IMR-90 (cell line): ENCODE measurements at regions not wholly inside any gene's neighbourhood (a gene's known extent, or its start where the extent isn't known, plus 50 kb on each side); places are given as distances from the start of the nearest gene placed in this dataset.

ENCODE experiments used
- ATAC-seq: fragments of 200-7000 bp; cut with Tn5 transposase; 2 replicates; pipeline ENCODE4 v1.9.1; 2020; ENCODE audit warnings: low read depth, mild to moderate bottlenecking, moderate library complexity
- BruUV-seq: library from RNA; stranded (reverse); fragments of 400-500 nt; replicated peaks from 2 replicates; lab custom pipeline; 2021; lab: Mats Ljungman, UMichigan
- CTCF ChIA-PET: fragments of 300-600 bp; formaldehyde crosslinking; extraction: SDS; loops from one replicate; lab custom pipeline; 2021; ENCODE audit warnings: antibody characterized with exemption; lab: Yijun Ruan, JAX
- POLR2A ChIA-PET: fragments of 300-600 bp; sonication (Branson Sonifier 250); formaldehyde crosslinking; loops from one replicate; lab custom pipeline; 2022; ENCODE audit warnings: antibody characterized with exemption; ENCODE audit not compliant: unreplicated experiment; lab: Charles Lee
- DNase-seq: peaks from one replicate; pipeline ENCODE4 v3.0.0; 2013
- H2AFZ ChIP-seq: replicated peaks from 2 replicates; pipeline ENCODE3; 2013; ENCODE audit warnings: low read length, mild to moderate bottlenecking; ENCODE audit not compliant: poor library complexity
- H2AK5ac ChIP-seq: 2 replicates; pipeline ENCODE4 v1.6.1; 2013; ENCODE audit warnings: low read depth, low read length, inconsistent platforms
- H2AK9ac ChIP-seq: replicated peaks from 2 replicates; pipeline ENCODE3; 2013; ENCODE audit warnings: mild to moderate bottlenecking, low read depth, low read length, moderate library complexity; ENCODE audit not compliant: poor library complexity
- H2BK120ac ChIP-seq: 2 replicates; pipeline ENCODE4 v1.6.1; 2013; ENCODE audit warnings: low read depth, low read length, inconsistent platforms
- H2BK15ac ChIP-seq: 3 replicates; pipeline ENCODE4 v1.6.1; 2013; ENCODE audit warnings: low read depth, low read length, inconsistent platforms
- H2BK20ac ChIP-seq: 2 replicates; pipeline ENCODE4 v1.6.1; 2013; ENCODE audit warnings: low read depth, mild to moderate bottlenecking, inconsistent platforms, low read length, moderate library complexity
- H2BK5ac ChIP-seq: 2 replicates; pipeline ENCODE4 v1.6.1; 2013; ENCODE audit warnings: mild to moderate bottlenecking, low read depth, low read length, inconsistent platforms; ENCODE audit not compliant: poor library complexity, severe bottlenecking
- H3K14ac ChIP-seq: replicated peaks from 2 replicates; pipeline ENCODE4 v1.6.1; 2013; ENCODE audit warnings: low read depth, low read length, inconsistent platforms
- H3K18ac ChIP-seq: 2 replicates; pipeline ENCODE4 v1.6.1; 2013; ENCODE audit warnings: low read depth, low read length, control low read depth
- H3K23ac ChIP-seq: 2 replicates; pipeline ENCODE4 v1.6.1; 2013; ENCODE audit warnings: low read depth, low read length, inconsistent platforms
- H3K27ac ChIP-seq: 2 replicates; pipeline ENCODE4 v1.5.1; 2013; ENCODE audit warnings: mild to moderate bottlenecking, control low read depth, low read length; ENCODE audit not compliant: insufficient read depth
- H3K27me3 ChIP-seq: 2 replicates; pipeline ENCODE4 v1.6.1; 2013; ENCODE audit warnings: low read length; ENCODE audit not compliant: control insufficient read depth, insufficient read depth
- H3K36me3 ChIP-seq: 2 replicates; pipeline ENCODE4 v1.6.1; 2013; ENCODE audit warnings: low read length, mixed read lengths; ENCODE audit not compliant: control insufficient read depth, insufficient read depth
- H3K4ac ChIP-seq: 2 replicates; pipeline ENCODE4 v1.6.1; 2013; ENCODE audit warnings: low read depth, low read length, inconsistent platforms
- H3K4me1 ChIP-seq: 2 replicates; pipeline ENCODE4 v1.6.1; 2013; ENCODE audit warnings: low read length, mixed read lengths; ENCODE audit not compliant: control insufficient read depth, insufficient read depth
- H3K4me2 ChIP-seq: 2 replicates; pipeline ENCODE4 v1.6.1; 2013; ENCODE audit warnings: low read depth, mild to moderate bottlenecking, control low read depth, low read length, moderate library complexity
- H3K4me3 ChIP-seq: 2 replicates; pipeline ENCODE4 v1.5.1; 2013; ENCODE audit warnings: low read depth, mild to moderate bottlenecking, control low read depth, low read length, moderate library complexity; ENCODE audit not compliant: insufficient read depth
- H3K56ac ChIP-seq: 2 replicates; pipeline ENCODE4 v1.6.1; 2013; ENCODE audit warnings: low read length, inconsistent platforms; ENCODE audit not compliant: insufficient read depth; ENCODE audit errors: extremely low read depth
- H3K79me1 ChIP-seq, 2 experiments: 2 replicates each; pipeline ENCODE4 v1.6.1; 2013; ENCODE audit warnings: low read length in 2 of 2, inconsistent platforms in 1 of 2, low read depth in 1 of 2
- H3K9ac ChIP-seq: 2 replicates; pipeline ENCODE4 v1.6.1; 2013; ENCODE audit warnings: low read depth, low read length, control low read depth
- H3K9me1 ChIP-seq: 2 replicates; pipeline ENCODE4 v1.6.1; 2013; ENCODE audit warnings: low read length, inconsistent platforms; ENCODE audit not compliant: insufficient read depth
- H3K9me3 ChIP-seq: 2 replicates; pipeline ENCODE4 v1.6.1; 2013; ENCODE audit warnings: low read length; ENCODE audit not compliant: control insufficient read depth, insufficient read depth
- H4K20me1 ChIP-seq: 2 replicates; pipeline ENCODE4 v1.6.1; 2013; ENCODE audit warnings: low read length, inconsistent platforms; ENCODE audit not compliant: insufficient read depth
- H4K5ac ChIP-seq: 2 replicates; pipeline ENCODE4 v1.6.1; 2013; ENCODE audit warnings: mild to moderate bottlenecking, low read depth, low read length, control low read depth
- H4K8ac ChIP-seq, 2 experiments: 2 replicates each; pipeline ENCODE4 v1.6.1; 2013; ENCODE audit warnings: low read depth in 2 of 2, low read length in 2 of 2, control low read depth in 1 of 2, inconsistent platforms in 1 of 2
- H4K91ac ChIP-seq: 2 replicates; pipeline ENCODE4 v1.6.1; 2013; ENCODE audit warnings: low read depth, low read length, inconsistent platforms; ENCODE audit not compliant: insufficient read depth
- BHLHE40 ChIP-seq: fragments of 150-350 bp; IDR thresholded peaks from 2 replicates; pipeline ENCODE4 v1.6.1; 2016; ENCODE audit warnings: mild to moderate bottlenecking, low read depth, low read length
- MAFK ChIP-seq: IDR thresholded peaks from 2 replicates; pipeline ENCODE4 v1.6.1; 2012; ENCODE audit warnings: low read depth, low read length, improper control_type of control experiment
- POLR2A ChIP-seq: IDR thresholded peaks from 2 replicates; pipeline ENCODE4 v1.6.1; 2012; ENCODE audit warnings: mild to moderate bottlenecking, low read depth, low read length
- RAD21 ChIP-seq: IDR thresholded peaks from 2 replicates; pipeline ENCODE4 v1.6.1; 2012; ENCODE audit warnings: low read length, improper control_type of control experiment
- RFX5 ChIP-seq: IDR thresholded peaks from 2 replicates; pipeline ENCODE4 v1.8.0; 2012; ENCODE audit warnings: low read depth, mild to moderate bottlenecking, low read length, moderate library complexity
- WGBS, 2 experiments: methylation state at CpG; one replicate each; pipeline versions ENCODE4 v1.1.5 to v1.1.7; 2013; ENCODE audit warnings: missing lambda C conversion rate in 2 of 2; ENCODE audit not compliant: insufficient read length in 1 of 2; ENCODE audit errors: extremely low coverage in 2 of 2; 5-methylcytosine and 5-hydroxymethylcytosine counted together
- dilution Hi-C: fragments of 300-500 bp; cut with HindIII; formaldehyde crosslinking; loops from one replicate; pipeline ENCODE4 v1.14.3; 2018; ENCODE audit warnings: low sequenced_read_pairs; ENCODE audit not compliant: unreplicated experiment
- in situ Hi-C: fragments of 300-500 bp; cut with MboI; formaldehyde crosslinking; loops from 3 replicates; pipeline ENCODE4 v1.14.3; 2019; ENCODE audit warnings: low sequenced_read_pairs, inconsistent platforms, mixed read lengths
- intact Hi-C: fragments of 100-400 bp; cut with micrococcal nuclease; formaldehyde crosslinking; loops from 2 replicates; pipeline ENCODE4 v1.10.0; 2022
- TF ChIP-seq, protein P1 (sequence below): fragments of 150-350 bp; IDR thresholded peaks from 2 replicates; pipeline ENCODE4 v1.6.1; 2016; ENCODE audit warnings: low read depth, mild to moderate bottlenecking, low read length, moderate library complexity, borderline replicate concordance

DNA sequence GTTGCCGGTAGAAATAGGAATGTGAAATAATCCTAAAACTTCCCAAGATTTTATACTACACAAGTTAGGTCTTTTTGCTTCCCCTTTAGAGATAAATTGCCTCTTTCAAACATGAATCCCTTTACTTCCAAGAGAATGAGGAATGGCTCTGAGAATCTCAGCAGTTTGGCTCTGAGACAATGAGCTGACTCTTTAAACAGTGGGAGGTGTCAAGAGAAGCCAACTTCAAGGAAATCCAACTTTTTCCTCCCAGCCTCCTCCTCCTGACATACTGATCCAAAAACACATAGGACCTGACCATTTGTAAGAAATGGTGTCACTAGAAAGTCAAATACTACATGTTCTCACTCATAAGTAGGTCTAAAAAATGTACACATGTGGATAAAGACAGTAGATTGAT, 154.2 kb downstream of the ALDH8A1 start:
- Histone ChIP-seq H3K4ac (no peak overlapping the region), H2BK20ac (no peak overlapping the region), H2AK9ac (no peak overlapping the region), H3K79me1 (no peaks in the 10 kb centered on the region), H3K4me1 (0 out of 2 replicates have a peak, but pooled peaks cover 3% of the 10 kb centered on the region), H3K27ac (no peak overlapping the region), H3K9ac (no peak overlapping the region), H3K36me3 (no peaks in the 10 kb centered on the region), H3K9me1 (no peaks in the 10 kb centered on the region), H2BK5ac (peak overlapping the region; percentile 60), H2AK5ac (no peak overlapping the region), H3K23ac (no peak overlapping the region), H2BK120ac (0 out of 2 replicates have a peak overlapping the region, but pooled peaks have one; percentile 2), H4K91ac (no peak overlapping the region), H3K4me2 (no peak overlapping the region), H3K18ac (no peak overlapping the region), H3K9me3 (peaks cover 5% of the 10 kb centered on the region; the same call in 1 of the 2 replicates), H2BK15ac (no peak overlapping the region; the same call in 2 of the 3 replicates), H3K14ac (no peak overlapping the region), H4K8ac (no peak overlapping the region), H3K56ac (no peak overlapping the region), H4K5ac (peak overlapping the region; percentile 14; the same call in 1 of the 2 replicates), H3K27me3 (no peaks in the 10 kb centered on the region), H2AFZ (no peak overlapping the region), H4K20me1 (no peaks in the 10 kb centered on the region), H3K4me3 (no peak overlapping the region)
- ATAC-seq: no peak
- in situ Hi-C loops (no loop called here), dilution Hi-C loops (no loop called here), intact Hi-C loops (no loop called here)
- POLR2A ChIA-PET: no interaction called here
- TF ChIP-seq RFX5: no peak
- TF ChIP-seq, protein P1, sequence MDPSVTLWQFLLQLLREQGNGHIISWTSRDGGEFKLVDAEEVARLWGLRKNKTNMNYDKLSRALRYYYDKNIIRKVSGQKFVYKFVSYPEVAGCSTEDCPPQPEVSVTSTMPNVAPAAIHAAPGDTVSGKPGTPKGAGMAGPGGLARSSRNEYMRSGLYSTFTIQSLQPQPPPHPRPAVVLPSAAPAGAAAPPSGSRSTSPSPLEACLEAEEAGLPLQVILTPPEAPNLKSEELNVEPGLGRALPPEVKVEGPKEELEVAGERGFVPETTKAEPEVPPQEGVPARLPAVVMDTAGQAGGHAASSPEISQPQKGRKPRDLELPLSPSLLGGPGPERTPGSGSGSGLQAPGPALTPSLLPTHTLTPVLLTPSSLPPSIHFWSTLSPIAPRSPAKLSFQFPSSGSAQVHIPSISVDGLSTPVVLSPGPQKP: no peak
- no peak for TF ChIP-seq POLR2A
- no peak for TF ChIP-seq BHLHE40
- TF ChIP-seq RAD21: no peak
- TF ChIP-seq MAFK: no peak
- DNase-seq: no peak
- BruUV-seq: no TSS peak
- CTCF ChIA-PET: no interaction called here
- no CpG with 5 or more reads among the region's 1 CpG for WGBS, 2 experiments
